HEK293T (cell line): ENCODE measurements at regions not wholly inside any gene's neighbourhood (a gene's known extent, or its start where the extent isn't known, plus 50 kb on each side); places are given as distances from the start of the nearest gene placed in this dataset.

Experiments used
- ARNT ChIP-seq: fragments of 450-650 bp; IDR thresholded peaks from 2 replicates; pipeline ENCODE4 v1.6.1; 2017; ENCODE audit warnings: mild to moderate bottlenecking
- BHLHE40 ChIP-seq: fragments of 450-650 bp; IDR thresholded peaks from 2 replicates; pipeline ENCODE4 v1.6.1; 2016; ENCODE audit warnings: mild to moderate bottlenecking, moderate library complexity, borderline replicate concordance
- CTBP1 ChIP-seq: fragments of 450-650 bp; IDR thresholded peaks from 2 replicates; pipeline ENCODE4 v1.6.1; 2016; ENCODE audit warnings: borderline replicate concordance
- ELF4 ChIP-seq: fragments of 450-650 bp; IDR thresholded peaks from 2 replicates; pipeline ENCODE4 v1.6.1; 2017; ENCODE audit warnings: antibody characterized with exemption
- FOXA1 ChIP-seq: fragments of 450-650 bp; IDR thresholded peaks from 2 replicates; pipeline ENCODE4 v1.6.1; 2016; ENCODE audit warnings: mild to moderate bottlenecking
- FOXK2 ChIP-seq: fragments of 450-650 bp; IDR thresholded peaks from 2 replicates; pipeline ENCODE4 v1.6.1; 2016; ENCODE audit warnings: mild to moderate bottlenecking
- FOXM1 ChIP-seq: fragments of 450-650 bp; IDR thresholded peaks from 2 replicates; pipeline ENCODE4 v1.6.1; 2017; ENCODE audit warnings: mild to moderate bottlenecking, borderline replicate concordance
- HDGF ChIP-seq: fragments of 450-650 bp; IDR thresholded peaks from 2 replicates; pipeline ENCODE4 v1.6.1; 2017; ENCODE audit warnings: antibody characterized with exemption, borderline replicate concordance
- L3MBTL2 ChIP-seq: fragments of 450-650 bp; conservative IDR thresholded peaks from 2 replicates; pipeline ENCODE4 v1.6.1; 2016; ENCODE audit warnings: mild to moderate bottlenecking
- SP1 ChIP-seq: fragments of 450-650 bp; IDR thresholded peaks from 2 replicates; pipeline ENCODE4 v1.6.1; 2017
- SUZ12 ChIP-seq: fragments of 450-650 bp; IDR thresholded peaks from 2 replicates; pipeline ENCODE4 v1.6.1; 2016; ENCODE audit warnings: mild to moderate bottlenecking

DNA sequence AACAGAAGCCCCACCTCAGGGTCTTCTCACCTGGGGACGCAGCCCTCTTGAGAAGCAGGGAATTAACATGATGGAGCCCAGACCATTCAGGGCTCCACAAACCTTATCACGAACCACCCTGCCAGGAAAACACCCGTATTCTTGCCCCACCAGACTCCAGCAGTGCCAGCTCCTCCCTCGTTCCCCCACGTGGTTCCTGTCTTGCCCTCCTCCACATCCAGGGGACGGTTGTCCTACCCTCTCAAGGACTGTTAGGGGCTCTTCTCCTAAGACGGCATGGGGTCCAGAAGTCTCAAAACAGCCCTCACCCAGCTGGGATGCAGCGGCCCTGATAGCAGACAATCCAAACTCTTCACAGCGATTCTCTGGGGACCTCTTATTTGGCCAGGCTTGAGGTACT is 372.2 kb upstream of the HS6ST1 start:
- TF ChIP-seq FOXM1 (no peak), ELF4 (no peak), FOXA1 (no peak), HDGF (no peak), SP1 (no peak), L3MBTL2 (no peak), CTBP1 (no peak), BHLHE40 (no peak), SUZ12 (no peak), ARNT (no peak), FOXK2 (no peak)
